ENCODE measurements at regions not wholly inside any gene's neighbourhood (a gene's known extent, or its start where the extent isn't known, plus 50 kb on each side); places are given as distances from the start of the nearest gene placed in this dataset.

GRCh38 chr3:30342318-30343060 is 263.9 kb upstream of the TGFBR2 start:
- no peak overlapping the region for H3K27ac Mint-ChIP-seq
- DNase-seq: no peak
- no peak overlapping the region for H3K4me3 Mint-ChIP-seq
- TF ChIP-seq, protein P1, sequence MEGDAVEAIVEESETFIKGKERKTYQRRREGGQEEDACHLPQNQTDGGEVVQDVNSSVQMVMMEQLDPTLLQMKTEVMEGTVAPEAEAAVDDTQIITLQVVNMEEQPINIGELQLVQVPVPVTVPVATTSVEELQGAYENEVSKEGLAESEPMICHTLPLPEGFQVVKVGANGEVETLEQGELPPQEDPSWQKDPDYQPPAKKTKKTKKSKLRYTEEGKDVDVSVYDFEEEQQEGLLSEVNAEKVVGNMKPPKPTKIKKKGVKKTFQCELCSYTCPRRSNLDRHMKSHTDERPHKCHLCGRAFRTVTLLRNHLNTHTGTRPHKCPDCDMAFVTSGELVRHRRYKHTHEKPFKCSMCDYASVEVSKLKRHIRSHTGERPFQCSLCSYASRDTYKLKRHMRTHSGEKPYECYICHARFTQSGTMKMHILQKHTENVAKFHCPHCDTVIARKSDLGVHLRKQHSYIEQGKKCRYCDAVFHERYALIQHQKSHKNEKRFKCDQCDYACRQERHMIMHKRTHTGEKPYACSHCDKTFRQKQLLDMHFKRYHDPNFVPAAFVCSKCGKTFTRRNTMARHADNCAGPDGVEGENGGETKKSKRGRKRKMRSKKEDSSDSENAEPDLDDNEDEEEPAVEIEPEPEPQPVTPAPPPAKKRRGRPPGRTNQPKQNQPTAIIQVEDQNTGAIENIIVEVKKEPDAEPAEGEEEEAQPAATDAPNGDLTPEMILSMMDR (IDR thresholded peaks at IDR 0.05): no peak
- peaks cover 4% of the 10 kb centered on the region for H3K9me3 Mint-ChIP-seq
- no peaks in the 10 kb centered on the region for H3K36me3 Mint-ChIP-seq (ENCODE audit: low read depth)
- H3K27me3 Mint-ChIP-seq (ENCODE audit: low read depth, poor library complexity): no peaks in the 10 kb centered on the region
- H3K4me1 Mint-ChIP-seq: peaks cover 4% of the 10 kb centered on the region

DNA sequence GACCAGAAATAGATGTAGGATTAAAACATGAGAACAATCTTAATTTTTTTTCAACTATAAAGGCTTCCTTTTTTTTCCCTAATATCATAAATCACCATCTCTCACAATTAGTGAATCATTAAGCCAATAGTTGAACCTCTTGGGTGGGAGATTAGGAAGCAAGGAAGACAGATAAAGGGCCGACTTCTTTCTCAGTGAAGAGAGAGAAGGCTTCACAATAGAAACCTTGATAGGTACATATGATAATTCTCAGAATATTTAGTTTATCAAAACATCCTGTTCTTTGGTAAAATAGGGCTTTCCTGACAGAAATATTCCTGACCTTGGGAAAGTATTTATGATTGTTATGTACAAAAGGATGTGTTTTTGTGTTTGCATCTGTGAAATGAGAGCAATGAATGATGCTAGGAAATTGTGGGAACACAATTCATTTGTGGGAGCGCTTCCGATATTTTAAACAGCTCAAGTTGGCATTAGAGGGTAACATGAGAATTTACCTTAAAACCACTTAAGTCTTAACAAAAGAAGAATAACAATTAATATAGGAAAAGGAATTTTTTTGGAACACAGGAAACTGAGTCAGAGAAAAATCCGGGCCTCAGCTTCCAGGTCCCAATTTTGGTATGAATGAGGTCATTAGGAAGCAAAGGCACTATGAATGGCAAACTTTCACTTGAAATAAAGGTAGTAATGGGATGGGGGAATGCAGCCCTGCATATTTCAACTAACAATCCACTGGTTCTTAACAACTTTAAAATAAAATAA is 263.2 kb upstream of the TGFBR2 start:
- Mint-ChIP-seq H3K27ac (no peak overlapping the region), H3K36me3 (ENCODE audit: low read depth) (no peaks in the 10 kb centered on the region), H3K9me3 (no peaks in the 10 kb centered on the region), H3K4me3 (no peak overlapping the region), H3K4me1 (peaks cover 4% of the 10 kb centered on the region), H3K27me3 (ENCODE audit: low read depth, poor library complexity) (no peaks in the 10 kb centered on the region)
- TF ChIP-seq, protein P1 (IDR thresholded peaks at IDR 0.05): no peak
- DNase-seq: no peak

GRCh38 chr3:30343861-30344260 is 262.5 kb upstream of the TGFBR2 start:
- no peak for DNase-seq
- Mint-ChIP-seq H3K4me3 (no peak overlapping the region), H3K27me3 (ENCODE audit: low read depth, poor library complexity) (no peaks in the 10 kb centered on the region), H3K4me1 (peaks cover 4% of the 10 kb centered on the region), H3K9me3 (no peaks in the 10 kb centered on the region), H3K27ac (no peak overlapping the region), H3K36me3 (ENCODE audit: low read depth) (no peaks in the 10 kb centered on the region)
- TF ChIP-seq, protein P1 (IDR thresholded peaks at IDR 0.05): no peak

DNA sequence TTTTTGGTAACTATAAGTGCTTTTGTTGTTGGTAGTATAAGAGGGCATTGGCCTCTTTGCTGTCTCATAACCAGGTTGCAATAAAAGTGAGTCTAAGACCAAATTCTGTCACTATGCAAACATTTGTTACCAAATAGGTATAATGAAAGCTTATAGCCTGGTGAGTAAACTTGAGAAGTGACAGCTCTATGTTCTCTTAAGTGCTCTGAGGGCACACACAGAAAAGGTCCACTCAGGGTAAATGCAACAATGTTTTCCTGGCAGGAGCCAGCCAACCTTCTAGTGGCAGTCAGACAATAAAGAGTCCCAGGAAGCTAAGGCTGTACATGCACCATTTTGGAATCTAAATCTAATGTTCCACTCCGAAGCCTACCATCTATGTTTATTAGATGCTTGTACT is 262.1 kb upstream of the TGFBR2 start:
- Mint-ChIP-seq H3K27ac (no peak overlapping the region), H3K4me3 (no peak overlapping the region), H3K27me3 (ENCODE audit: low read depth, poor library complexity) (no peaks in the 10 kb centered on the region), H3K4me1 (peaks cover 4% of the 10 kb centered on the region), H3K9me3 (no peaks in the 10 kb centered on the region), H3K36me3 (ENCODE audit: low read depth) (no peaks in the 10 kb centered on the region)
- DNase-seq: no peak
- TF ChIP-seq, protein P1 (IDR thresholded peaks at IDR 0.05): no peak

DNA sequence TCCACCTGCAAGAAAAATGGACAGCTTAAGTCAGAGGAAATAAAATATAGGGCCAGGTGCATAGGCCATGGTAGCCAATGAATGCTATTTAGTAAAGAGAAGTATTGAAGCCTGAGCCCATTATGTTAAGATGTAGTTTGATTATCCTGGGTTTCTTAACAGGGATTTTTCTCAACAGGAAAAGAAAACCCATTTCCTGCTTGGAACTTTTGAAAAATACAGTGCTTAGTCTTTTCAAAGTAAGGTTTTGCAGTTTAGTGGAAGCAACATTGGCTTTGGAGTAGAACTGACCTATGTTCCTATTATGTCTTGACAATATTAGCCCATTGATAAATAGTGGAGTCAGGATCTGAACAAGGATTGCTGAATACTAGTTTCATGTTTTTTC is 259.5 kb upstream of the TGFBR2 start:
- Mint-ChIP-seq H3K36me3 (ENCODE audit: low read depth) (no peaks in the 10 kb centered on the region), H3K27ac (no peak overlapping the region), H3K4me1 (peaks cover 10% of the 10 kb centered on the region), H3K9me3 (no peaks in the 10 kb centered on the region), H3K27me3 (ENCODE audit: low read depth, poor library complexity) (no peaks in the 10 kb centered on the region), H3K4me3 (no peak overlapping the region)
- TF ChIP-seq, protein P1 (IDR thresholded peaks at IDR 0.05): no peak
- no peak for DNase-seq
